ENCODE measurements at regions not wholly inside any gene's neighbourhood (a gene's known extent, or its start where the extent isn't known, plus 50 kb on each side); places are given as distances from the start of the nearest gene placed in this dataset.

DNA sequence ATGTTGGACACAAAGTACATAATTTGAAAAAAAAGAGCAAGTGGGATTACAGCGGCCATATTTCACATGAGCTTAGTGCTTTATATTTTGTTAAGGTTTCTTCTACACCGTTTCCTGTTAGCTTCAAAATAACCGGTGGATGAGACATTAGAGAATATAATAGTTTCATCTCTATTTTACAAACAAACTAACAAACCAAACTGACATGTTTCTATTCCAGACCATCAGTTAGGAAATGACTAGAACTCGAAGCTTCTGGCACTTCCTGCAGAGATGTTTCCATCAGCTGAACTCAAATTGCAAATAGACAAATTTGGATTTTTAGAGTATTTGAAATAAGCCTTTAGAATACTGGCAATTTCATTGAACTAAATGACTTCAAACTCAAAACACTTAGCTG is 86.5 kb downstream of the MTRR start:
- ATAC-seq (no peak), DNase-seq (no peak)
- H3K36me3 ChIP-seq = no peaks in the 10 kb centered on the region
- peaks cover 0 to 3% (median 0%) of the 10 kb centered on the region in 11 donors for H3K9me3 ChIP-seq
- intact Hi-C loops (cut with DNase I) = no loop called here
- 73 to 79% methylated on average over 4 of the region's 4 CpGs for WGBS, 2 donors
- TF ChIP-seq, protein P1, sequence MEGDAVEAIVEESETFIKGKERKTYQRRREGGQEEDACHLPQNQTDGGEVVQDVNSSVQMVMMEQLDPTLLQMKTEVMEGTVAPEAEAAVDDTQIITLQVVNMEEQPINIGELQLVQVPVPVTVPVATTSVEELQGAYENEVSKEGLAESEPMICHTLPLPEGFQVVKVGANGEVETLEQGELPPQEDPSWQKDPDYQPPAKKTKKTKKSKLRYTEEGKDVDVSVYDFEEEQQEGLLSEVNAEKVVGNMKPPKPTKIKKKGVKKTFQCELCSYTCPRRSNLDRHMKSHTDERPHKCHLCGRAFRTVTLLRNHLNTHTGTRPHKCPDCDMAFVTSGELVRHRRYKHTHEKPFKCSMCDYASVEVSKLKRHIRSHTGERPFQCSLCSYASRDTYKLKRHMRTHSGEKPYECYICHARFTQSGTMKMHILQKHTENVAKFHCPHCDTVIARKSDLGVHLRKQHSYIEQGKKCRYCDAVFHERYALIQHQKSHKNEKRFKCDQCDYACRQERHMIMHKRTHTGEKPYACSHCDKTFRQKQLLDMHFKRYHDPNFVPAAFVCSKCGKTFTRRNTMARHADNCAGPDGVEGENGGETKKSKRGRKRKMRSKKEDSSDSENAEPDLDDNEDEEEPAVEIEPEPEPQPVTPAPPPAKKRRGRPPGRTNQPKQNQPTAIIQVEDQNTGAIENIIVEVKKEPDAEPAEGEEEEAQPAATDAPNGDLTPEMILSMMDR (IDR thresholded peaks at IDR 0.05) = no peak
- peaks cover 0 to 6% (median 0%) of the 10 kb centered on the region in 7 donors for H3K27me3 ChIP-seq
- H3K4me3 ChIP-seq = no peak overlapping the region
- H3K27ac ChIP-seq = no peak overlapping the region
- no peaks in the 10 kb centered on the region for H3K4me1 ChIP-seq

DNA sequence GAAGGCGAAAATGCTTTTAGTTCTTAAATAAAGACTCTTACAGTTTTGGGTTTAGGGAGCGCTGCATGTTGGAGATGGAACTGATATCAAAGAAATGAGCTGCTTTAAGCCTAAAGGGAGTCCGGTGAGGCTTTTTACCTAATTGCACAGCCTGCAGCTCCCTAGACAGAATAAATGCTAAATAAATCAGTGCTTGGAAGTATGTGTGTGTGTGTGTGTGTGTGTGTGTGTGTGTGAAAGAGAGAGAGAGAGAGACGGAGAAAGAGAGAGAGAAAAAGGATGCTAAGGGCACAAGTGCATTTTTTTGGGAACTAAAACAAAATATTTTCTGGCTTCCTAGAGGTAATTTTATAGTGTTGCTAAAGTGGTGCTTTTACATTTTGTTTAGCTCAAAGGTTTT is 88.4 kb downstream of the MTRR start:
- H3K36me3 ChIP-seq = no peaks in the 10 kb centered on the region
- H3K4me3 ChIP-seq = no peak overlapping the region
- no peaks in the 10 kb centered on the region for H3K4me1 ChIP-seq
- H3K27me3 ChIP-seq = no peaks in the 10 kb centered on the region
- no peaks in the 10 kb centered on the region for H3K9me3 ChIP-seq
- TF ChIP-seq, protein P1 (IDR thresholded peaks at IDR 0.05) = no peak
- DNase-seq (no peak), ATAC-seq (no peak)
- H3K27ac ChIP-seq = no peak overlapping the region
- 74 to 76% methylated on average over 4 of the region's 4 CpGs for WGBS, 2 donors
- intact Hi-C loops (cut with DNase I) = no loop called here

DNA sequence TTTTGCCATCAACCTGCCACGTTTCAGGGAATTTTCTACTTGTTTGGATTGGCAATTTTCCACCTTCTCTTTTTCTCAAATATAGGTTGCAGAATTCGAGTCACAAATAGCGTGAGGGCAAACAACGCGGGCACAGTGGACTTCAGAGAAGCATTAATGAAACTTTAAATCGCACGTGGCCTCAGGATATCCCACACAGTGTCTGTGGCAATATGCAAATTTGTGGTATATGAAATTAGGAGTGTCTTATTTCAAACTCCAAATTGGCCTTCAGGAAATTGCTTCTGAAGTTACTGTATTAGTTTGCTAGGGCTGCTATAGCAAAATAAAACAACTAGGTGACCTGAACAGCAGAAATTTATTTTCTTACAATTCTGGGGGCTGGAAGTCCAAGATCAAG is 91.2 kb downstream of the MTRR start:
- DNase-seq = no peak
- TF ChIP-seq, protein P1 (IDR thresholded peaks at IDR 0.05) = no peak
- no peak overlapping the region for H3K4me3 ChIP-seq
- intact Hi-C loops (cut with DNase I) = no loop called here
- no peak for ATAC-seq
- H3K27ac ChIP-seq = no peak overlapping the region
- no peaks in the 10 kb centered on the region for H3K4me1 ChIP-seq
- WGBS, 2 donors = 77 to 88% methylated on average over 7 of the region's 7 CpGs
- no peaks in the 10 kb centered on the region for H3K27me3 ChIP-seq
- H3K9me3 ChIP-seq = no peaks in the 10 kb centered on the region
- no peaks in the 10 kb centered on the region for H3K36me3 ChIP-seq

DNA sequence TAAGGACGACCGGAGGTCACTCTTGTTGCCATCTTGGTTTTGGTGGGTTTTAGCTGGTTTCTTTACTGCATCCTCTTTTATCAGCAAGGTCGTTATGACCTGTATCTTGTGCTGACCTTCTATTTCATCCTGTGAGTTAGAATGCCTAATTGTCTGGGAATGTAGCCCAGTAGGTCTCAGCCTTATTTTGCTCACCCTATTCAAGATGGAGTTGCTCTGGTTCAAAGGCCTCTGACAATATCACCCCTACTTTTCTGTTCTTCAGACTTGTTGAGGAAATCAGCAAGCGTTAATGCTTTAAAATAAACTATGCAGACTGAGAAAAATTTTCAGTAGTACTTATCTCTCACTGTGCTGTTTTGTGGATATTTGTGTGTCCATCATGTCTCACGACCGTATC is 92.6 kb downstream of the MTRR start:
- DNase-seq (no peak), ATAC-seq (no peak)
- no peak overlapping the region for H3K27ac ChIP-seq
- H3K4me3 ChIP-seq = no peak overlapping the region
- H3K9me3 ChIP-seq = no peaks in the 10 kb centered on the region
- H3K4me1 ChIP-seq = no peaks in the 10 kb centered on the region
- H3K27me3 ChIP-seq = no peaks in the 10 kb centered on the region
- 64 to 66% methylated on average over 6 of the region's 6 CpGs for WGBS, 2 donors
- H3K36me3 ChIP-seq = no peaks in the 10 kb centered on the region
- TF ChIP-seq, protein P1 (IDR thresholded peaks at IDR 0.05) = no peak
- intact Hi-C loops (cut with DNase I) = no loop called here

DNA sequence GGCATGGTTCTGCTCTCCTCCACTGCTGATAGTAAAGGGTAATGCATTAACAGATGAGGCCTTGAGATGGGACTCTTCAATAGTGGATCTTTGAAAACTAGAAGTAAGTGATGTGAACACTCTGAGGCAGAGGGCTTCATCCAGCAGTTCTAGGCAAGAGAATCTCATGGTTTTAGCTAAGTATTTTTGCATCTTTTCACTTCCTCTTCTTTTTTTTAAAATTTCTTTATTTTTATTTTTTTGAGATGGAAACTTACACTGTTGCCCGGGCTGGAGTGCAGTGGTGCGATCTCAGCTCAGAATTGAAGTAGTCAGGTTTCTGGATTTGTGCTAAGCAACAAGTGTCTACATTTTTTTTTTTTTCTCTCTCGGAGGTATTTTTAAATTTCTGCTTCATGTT is 101.9 kb downstream of the MTRR start:
- TF ChIP-seq, protein P1 (IDR thresholded peaks at IDR 0.05) = no peak
- H3K36me3 ChIP-seq = no peaks in the 10 kb centered on the region
- H3K27me3 ChIP-seq = no peaks in the 10 kb centered on the region
- no peak overlapping the region for H3K4me3 ChIP-seq
- peaks cover 0 to 7% (median 0%) of the 10 kb centered on the region in 11 donors for H3K9me3 ChIP-seq
- H3K4me1 ChIP-seq = no peaks in the 10 kb centered on the region
- DNase-seq = no peak
- no peak for ATAC-seq
- H3K27ac ChIP-seq = no peak overlapping the region
- intact Hi-C loops (cut with DNase I) = no loop called here
- 87 to 91% methylated on average over 3 of the region's 3 CpGs for WGBS, 2 donors

All from heart right ventricle (tissue), 16 donors.